HepG2 (cell line): ENCODE measurements at regions not wholly inside any gene's neighbourhood (a gene's known extent, or its start where the extent isn't known, plus 50 kb on each side); places are given as distances from the start of the nearest gene placed in this dataset.
A peak's percentile ranks its signal among the peaks of the same experiment; 100 is the strongest.

Experiments used
- ATAC-seq: fragments of 200-7000 bp; cut with Tn5 transposase; 3 replicates; pipeline ENCODE4 v1.9.1; 2020; ENCODE audit warnings: mild to moderate bottlenecking, moderate library complexity
- BruUV-seq: library from RNA; stranded (reverse); fragments of 400-500 nt; replicated peaks from 2 replicates; lab custom pipeline; 2021; lab: Mats Ljungman, UMichigan
- CTCF ChIA-PET: fragments of 300-600 bp; formaldehyde crosslinking; extraction: SDS; loops from one replicate; lab custom pipeline; 2021; ENCODE audit warnings: low total read pairs, inconsistent platforms, low intra/inter-chr PET ratio; lab: Yijun Ruan, JAX
- POLR2A ChIA-PET: fragments of 350-600 bp; sonication (Branson Sonifier 250); formaldehyde crosslinking; loops from one replicate; lab custom pipeline; 2020; ENCODE audit warnings: antibody characterized with exemption, inconsistent platforms; lab: Yijun Ruan, JAX
- DNase-seq: peaks from one replicate; pipeline ENCODE4 v3.0.0-alpha.2; 2015; ENCODE audit warnings: low spot score
- FAIRE-seq: peaks from 3 replicates; lab custom pipeline; 2011; peaks lifted over from hg19 to GRCh38; lab: Jason Lieb, UNC
- H2AFZ ChIP-seq: one replicate; pipeline ENCODE4 v1.6.1; 2011; ENCODE audit warnings: low read length, inconsistent platforms
- H3K27ac ChIP-seq: fragments of 300-600 bp; 3 replicates; pipeline ENCODE4 v1.8.0; 2011; ENCODE audit warnings: mixed run types, mild to moderate bottlenecking, mixed read lengths, low read length, inconsistent platforms; ENCODE audit not compliant: insufficient read depth; ENCODE audit errors: extremely low read length
- H3K27me3 ChIP-seq, 2 experiments: fragments of 200-600 bp in 1 of 2; 2 replicates in 1 of 2; 3 replicates in 1 of 2; pipeline versions ENCODE4 v1.6.0 to v1.8.0; 2011; ENCODE audit warnings: low read length in 2 of 2, mild to moderate bottlenecking in 2 of 2, moderate library complexity in 2 of 2, inconsistent platforms in 1 of 2; ENCODE audit not compliant: insufficient read depth in 2 of 2, control insufficient read depth in 1 of 2
- H3K36me3 ChIP-seq, 2 experiments: fragments of 200-600 bp in 1 of 2; replicated peaks in 1 of 2; 2 replicates in 1 of 2; 3 replicates in 1 of 2; pipeline versions ENCODE4 v1.5.1 to v1.8.0; 2011; ENCODE audit warnings: low read length in 2 of 2, inconsistent platforms in 1 of 2; ENCODE audit not compliant: insufficient read depth in 2 of 2, control insufficient read depth in 1 of 2
- H3K4me1 ChIP-seq: 2 replicates; pipeline ENCODE4 v1.5.1; 2012; ENCODE audit warnings: low read length, inconsistent platforms; ENCODE audit not compliant: insufficient read depth
- H3K4me2 ChIP-seq: 2 replicates; pipeline ENCODE4 v1.6.0; 2011; ENCODE audit warnings: low read depth, low read length, inconsistent platforms
- H3K4me3 ChIP-seq, 3 experiments: fragments of 200-600 bp in 1 of 3; sonication (generic), shearing (Covaris generic) in 1 of 3; replicated peaks in 1 of 3; 2 replicates each; pipeline ENCODE4 v1.5.1; 2011 to 2016; ENCODE audit warnings: low read length in 3 of 3, inconsistent platforms in 2 of 3, low read depth in 2 of 3, mild to moderate bottlenecking in 2 of 3, control low read depth in 1 of 3, mixed read lengths in 1 of 3; ENCODE audit not compliant: insufficient read depth in 1 of 3
- H3K79me2 ChIP-seq: one replicate; pipeline ENCODE4 v1.6.1; 2011; ENCODE audit warnings: low read length, inconsistent platforms; ENCODE audit not compliant: insufficient read depth
- H3K9ac ChIP-seq: 2 replicates; pipeline ENCODE4 v1.6.0; 2011; ENCODE audit warnings: mild to moderate bottlenecking, low read depth, low read length, inconsistent platforms; ENCODE audit not compliant: insufficient read depth
- H3K9me3 ChIP-seq: 2 replicates; pipeline ENCODE4 v1.5.1; 2012; ENCODE audit warnings: mild to moderate bottlenecking, low read length
- H4K20me1 ChIP-seq: 2 replicates; pipeline ENCODE4 v1.6.0; 2011; ENCODE audit warnings: inconsistent platforms, mild to moderate bottlenecking, low read length, moderate library complexity; ENCODE audit not compliant: insufficient read depth
- CREB1 ChIP-seq, 2 experiments: fragments of 450-650 bp in 1 of 2; IDR thresholded peaks; 2 replicates each; pipeline ENCODE4 v1.6.1; 2016 to 2017; ENCODE audit warnings: control low read depth in 1 of 2, mild to moderate bottlenecking in 1 of 2, missing compliant biosample characterization in 1 of 2, missing genetic modification characterization in 1 of 2
- CTCF ChIP-seq: sonication (generic); formaldehyde crosslinking; IDR thresholded peaks from 2 replicates; pipeline ENCODE4 v1.5.0; 2020; ENCODE audit warnings: mild to moderate bottlenecking, missing genetic modification reagents, moderate library complexity
- TCF7L2 ChIP-seq: IDR thresholded peaks from 2 replicates; pipeline ENCODE4 v1.6.1; 2011; ENCODE audit warnings: mild to moderate bottlenecking, low read depth, low read length, moderate library complexity
- ZBTB7B ChIP-seq: sonication (generic); formaldehyde crosslinking; IDR thresholded peaks from 2 replicates; pipeline ENCODE4 v1.4.0; 2020; ENCODE audit warnings: missing genetic modification reagents
- ZKSCAN5 ChIP-seq: sonication (generic); formaldehyde crosslinking; IDR thresholded peaks from 2 replicates; pipeline ENCODE4 v1.5.1; 2020; ENCODE audit warnings: mild to moderate bottlenecking, missing genetic modification reagents
- ZNF451 ChIP-seq: sonication (generic); formaldehyde crosslinking; IDR thresholded peaks from 2 replicates; pipeline ENCODE4 v1.5.0; 2020; ENCODE audit warnings: mild to moderate bottlenecking, missing genetic modification reagents
- ZNF546 ChIP-seq: sonication (generic); formaldehyde crosslinking; conservative IDR thresholded peaks from 2 replicates; pipeline ENCODE4 v1.8.1; 2023; ENCODE audit warnings: mild to moderate bottlenecking, missing genetic modification reagents
- WGBS: methylation state at CpG from one replicate; pipeline ENCODE4 v1.1.6; 2017; ENCODE audit warnings: low lambda C conversion rate; 5-methylcytosine and 5-hydroxymethylcytosine counted together
- in situ Hi-C: cut with HindIII; loops from 2 replicates; pipeline ENCODE4 v1.10.0; 2017; ENCODE audit warnings: low pct_unique_long_range_greater_than_20kb; ENCODE audit not compliant: extremely low pct_ligation_motif_present
- intact Hi-C: fragments of 100-400 bp; cut with micrococcal nuclease; formaldehyde crosslinking; loops from one replicate; pipeline ENCODE4 v1.10.0; 2022; ENCODE audit not compliant: unreplicated experiment

- 51% methylated on average over 5 of the region's 5 CpGs for WGBS
- in situ Hi-C loops = loop anchor here (25.0 kb wide), 1 partner anchor 578 kb away; no protein-coding TSS in a partner anchor
These were observed 576.8 kb upstream of the TMEM132C start for GRCh38 chr12:127690161-127690560.

GRCh38 chr12:127696963-127697362 is 570.0 kb upstream of the TMEM132C start:
- Histone ChIP-seq H3K9ac (no peak overlapping the region), H3K36me3 (no peaks in the 10 kb centered on the region), H3K27me3 (no peaks in the 10 kb centered on the region), H3K4me2 (no peak overlapping the region), H2AFZ (no peak overlapping the region), H3K79me2 (no peaks in the 10 kb centered on the region), H3K4me3 (no peak overlapping the region), H3K4me1 (no peaks in the 10 kb centered on the region), H4K20me1 (no peaks in the 10 kb centered on the region), H3K9me3 (peaks cover 14% of the 10 kb centered on the region), H3K27ac (no peak overlapping the region)
- no TSS peak for BruUV-seq
- TF ChIP-seq ZKSCAN5 (CRISPR knock-in tag) (peak; percentile 85), TCF7L2 (no peak), CREB1 (IDR thresholded peaks at IDR 0.05) (peak; percentile 75), CREB1 (CRISPR knock-in tag; IDR thresholded peaks at IDR 0.05) (no peak), ZNF546 (CRISPR knock-in tag) (no peak)
- in situ Hi-C loops (loop anchor here (25.0 kb wide), 1 partner anchor 585 kb away; no protein-coding TSS in a partner anchor), intact Hi-C loops (no loop called here)
- ChIA-PET POLR2A (no interaction called here), CTCF (no interaction called here)
- DNase-seq (no peak), FAIRE-seq (no peak), ATAC-seq (no peak)

More at GRCh38 chr12:127690161-127690560, 576.8 kb upstream of the TMEM132C start:
- ATAC-seq (no peak), DNase-seq (no peak), FAIRE-seq (no peak)
- Histone ChIP-seq H3K27ac (no peak overlapping the region), H2AFZ (no peak overlapping the region), H3K36me3 (no peaks in the 10 kb centered on the region), H3K27me3 (no peaks in the 10 kb centered on the region), H3K4me2 (no peak overlapping the region), H3K9ac (no peak overlapping the region), H4K20me1 (no peaks in the 10 kb centered on the region), H3K79me2 (no peaks in the 10 kb centered on the region), H3K9me3 (no peaks in the 10 kb centered on the region), H3K4me3 (no peak overlapping the region), H3K4me1 (no peaks in the 10 kb centered on the region)
- intact Hi-C loops = no loop called here
- ChIA-PET CTCF (no interaction called here), POLR2A (no interaction called here)
- TF ChIP-seq CTCF = 0 out of 2 replicates have a peak, but pooled peaks have one; percentile 8
- TF ChIP-seq ZNF451 (CRISPR knock-in tag) = no peak
- TF ChIP-seq ZBTB7B = no peak
- BruUV-seq = no TSS peak
